HEK293T (cell line): ENCODE measurements at regions not wholly inside any gene's neighbourhood (a gene's known extent, or its start where the extent isn't known, plus 50 kb on each side); places are given as distances from the start of the nearest gene placed in this dataset.
"Not testable (repeated sequence)": the region's sequence is repeated elsewhere in the genome, so short reads cannot be mapped to it uniquely, and the experiment has no call there.

Source experiments
- CTCF ChIA-PET: fragments of 350-600 bp; formaldehyde crosslinking; extraction: SDS; loops from one replicate; lab custom pipeline; 2021; ENCODE audit warnings: antibody characterized with exemption, inconsistent platforms; lab: Yijun Ruan, JAX
- POLR2A ChIA-PET: fragments of 350-600 bp; formaldehyde crosslinking; extraction: SDS; loops from one replicate; lab custom pipeline; 2020; ENCODE audit warnings: antibody characterized with exemption, inconsistent platforms; lab: Yijun Ruan, JAX
- DNase-seq: peaks from one replicate; pipeline ENCODE4 v3.0.0; 2012; ENCODE audit warnings: mixed read lengths; ENCODE audit errors: extremely low spot score

DNA sequence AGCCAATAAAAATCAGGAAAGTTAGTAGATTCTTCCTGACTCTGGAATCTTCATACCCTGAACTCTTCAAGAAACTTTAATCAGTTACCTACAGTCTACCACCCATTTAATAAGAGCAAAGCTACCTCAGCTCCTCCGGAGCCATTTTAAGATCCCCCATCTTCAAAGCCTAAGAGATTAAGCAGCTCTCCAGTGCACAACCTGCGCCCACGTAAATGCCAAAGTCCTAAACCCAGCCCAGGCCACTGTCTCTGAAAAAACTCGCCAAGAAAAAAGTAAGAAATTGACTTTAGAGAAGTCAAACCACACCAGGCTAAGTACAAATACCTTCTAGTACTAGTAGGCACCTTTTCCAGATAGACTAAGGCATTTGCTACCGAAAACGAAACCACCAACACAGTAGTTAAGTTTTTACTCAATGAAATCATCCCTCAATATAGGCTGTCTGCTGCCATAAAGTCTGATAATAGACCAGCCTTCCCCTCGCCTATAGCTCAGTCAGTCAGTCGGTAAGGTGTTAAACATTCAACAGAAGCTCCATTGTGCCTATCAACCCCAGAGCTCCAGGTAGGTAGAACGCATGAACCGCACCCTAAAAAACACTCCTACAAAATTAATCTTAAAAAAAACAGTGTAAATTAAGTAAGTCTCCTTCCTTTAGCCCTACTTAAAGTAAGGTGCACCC is 122.2 kb upstream of the DEFB108B start:
- POLR2A ChIA-PET, DNase-seq, CTCF ChIA-PET: not testable (repeated sequence)

- DNase-seq, POLR2A ChIA-PET, CTCF ChIA-PET: not testable (repeated sequence)
Measured at GRCh38 chr11:71712350-71712749, 120.7 kb upstream of the DEFB108B start.

GRCh38 chr11:71712846-71713245 is 120.2 kb upstream of the DEFB108B start:
- DNase-seq, POLR2A ChIA-PET, CTCF ChIA-PET: not testable (repeated sequence)

DNA sequence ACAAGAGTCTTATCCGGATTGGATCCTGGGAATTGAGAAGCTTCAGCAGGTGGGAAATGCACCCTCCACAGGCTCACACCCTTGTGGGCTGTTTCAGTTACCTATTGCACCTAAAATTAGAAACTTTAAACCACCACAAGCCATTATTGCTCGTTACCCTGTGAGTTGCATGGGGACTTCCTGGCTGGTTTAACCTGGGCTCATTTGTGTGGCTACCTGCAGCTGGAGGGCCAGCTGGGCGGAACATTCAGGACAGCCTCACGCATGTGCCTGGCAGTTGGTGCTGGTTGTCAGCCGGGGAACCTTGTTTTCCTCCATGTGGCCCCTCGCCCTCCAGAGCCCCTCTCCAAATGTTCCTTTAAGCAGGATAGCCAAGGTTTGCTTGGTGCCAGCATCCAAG is 118.5 kb upstream of the DEFB108B start:
- CTCF ChIA-PET, DNase-seq, POLR2A ChIA-PET: not testable (repeated sequence)

GRCh38 chr11:71721840-71722239 is 111.2 kb upstream of the DEFB108B start:
- DNase-seq, CTCF ChIA-PET, POLR2A ChIA-PET: not testable (repeated sequence)

DNA sequence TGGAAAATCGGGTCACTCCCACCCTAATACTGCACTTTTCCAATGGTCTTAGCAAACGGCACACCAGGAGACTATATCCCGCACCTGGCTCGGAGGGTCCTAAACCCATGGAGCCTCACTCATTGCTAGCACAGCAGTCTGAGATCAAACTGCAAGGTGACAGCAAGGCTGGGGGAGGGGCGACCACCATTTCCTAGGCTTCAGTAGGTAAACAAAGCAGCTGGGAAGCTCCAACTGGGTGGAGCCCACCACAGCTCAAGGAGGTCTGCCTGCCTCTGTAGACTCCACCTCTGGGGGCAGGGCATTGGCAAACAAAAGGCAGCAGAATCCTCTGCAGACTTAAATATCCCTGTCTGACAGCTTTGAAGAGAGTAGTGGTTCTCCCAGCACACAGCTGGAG is 109.0 kb upstream of the DEFB108B start:
- POLR2A ChIA-PET, CTCF ChIA-PET, DNase-seq: not testable (repeated sequence)

GRCh38 chr11:71730748-71731147 is 102.3 kb upstream of the DEFB108B start:
- POLR2A ChIA-PET, DNase-seq: not testable (repeated sequence)
- CTCF ChIA-PET, result interaction anchor here (0.6 kb wide), 1 partner anchor 890 kb away, joined by 3 read pairs; no protein-coding TSS in a partner anchor

GRCh38 chr11:71734368-71734767 is 98.6 kb upstream of the DEFB108B start:
- DNase-seq, POLR2A ChIA-PET, CTCF ChIA-PET: not testable (repeated sequence)

DNA sequence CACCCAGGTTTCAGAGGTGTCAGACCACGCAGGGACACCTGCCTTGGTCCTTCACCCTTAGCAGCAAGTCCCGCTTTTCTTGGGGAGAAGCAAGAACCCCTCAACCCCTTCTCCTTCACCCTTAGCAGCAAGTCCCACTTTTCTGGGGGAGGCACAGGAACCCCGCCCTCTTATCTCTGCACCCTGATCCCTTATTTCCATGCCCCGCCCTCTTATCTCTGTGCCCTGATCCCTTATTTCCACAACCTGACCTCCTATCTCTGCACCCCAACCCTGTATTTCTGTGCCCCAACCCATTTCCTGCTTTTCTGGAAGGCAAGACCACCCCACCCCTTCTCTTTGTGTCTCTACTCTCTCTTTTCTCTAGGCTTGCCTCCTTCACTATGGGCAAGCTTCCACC is 94.7 kb upstream of the DEFB108B start:
- DNase-seq, POLR2A ChIA-PET, CTCF ChIA-PET: not testable (repeated sequence)

GRCh38 chr11:71743385-71743784 is 89.6 kb upstream of the DEFB108B start:
- CTCF ChIA-PET, DNase-seq, POLR2A ChIA-PET: not testable (repeated sequence)

DNA sequence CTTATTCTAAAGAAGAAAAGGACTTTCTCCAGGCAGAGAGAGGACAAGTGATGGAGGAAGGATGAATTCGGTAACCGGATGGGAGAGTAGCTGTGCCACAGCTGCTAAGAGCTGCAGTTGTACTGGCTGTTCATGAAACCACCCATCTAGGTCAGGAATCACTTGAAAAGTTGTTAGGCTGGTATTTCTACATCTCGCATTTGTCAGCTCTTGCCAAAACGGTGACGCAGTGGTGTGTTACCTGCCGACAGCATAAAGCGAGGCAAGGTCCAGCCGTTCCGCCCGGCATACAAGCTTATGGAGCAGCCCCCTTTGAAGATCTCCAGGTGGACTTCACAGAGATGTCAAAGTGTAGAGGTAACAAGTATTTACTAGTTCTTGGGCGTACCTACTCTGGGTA is 87.3 kb upstream of the DEFB108B start:
- POLR2A ChIA-PET, CTCF ChIA-PET, DNase-seq: not testable (repeated sequence)

DNA sequence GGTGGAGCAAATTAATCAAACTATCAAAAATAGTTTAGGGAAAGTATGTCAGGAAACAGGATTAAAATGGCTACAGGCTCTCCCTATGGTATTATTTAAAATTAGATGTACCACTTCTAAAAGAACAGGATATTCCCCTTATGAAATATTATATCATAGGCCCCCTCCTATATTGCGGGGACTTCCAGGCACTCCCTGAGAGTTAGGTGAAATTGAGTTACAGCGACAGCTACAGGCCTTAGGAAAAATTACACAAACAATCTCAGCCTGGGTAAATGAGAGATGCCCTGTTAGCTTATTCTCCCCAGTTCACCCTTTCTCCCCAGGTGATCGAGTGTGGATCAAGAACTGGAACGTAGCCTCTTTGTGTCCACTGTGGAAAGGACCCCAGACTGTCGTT is 86.7 kb upstream of the DEFB108B start:
- DNase-seq, POLR2A ChIA-PET, CTCF ChIA-PET: not testable (repeated sequence)

GRCh38 chr11:71748965-71749620 is 83.9 kb upstream of the DEFB108B start:
- CTCF ChIA-PET, POLR2A ChIA-PET, DNase-seq: not testable (repeated sequence)

DNA sequence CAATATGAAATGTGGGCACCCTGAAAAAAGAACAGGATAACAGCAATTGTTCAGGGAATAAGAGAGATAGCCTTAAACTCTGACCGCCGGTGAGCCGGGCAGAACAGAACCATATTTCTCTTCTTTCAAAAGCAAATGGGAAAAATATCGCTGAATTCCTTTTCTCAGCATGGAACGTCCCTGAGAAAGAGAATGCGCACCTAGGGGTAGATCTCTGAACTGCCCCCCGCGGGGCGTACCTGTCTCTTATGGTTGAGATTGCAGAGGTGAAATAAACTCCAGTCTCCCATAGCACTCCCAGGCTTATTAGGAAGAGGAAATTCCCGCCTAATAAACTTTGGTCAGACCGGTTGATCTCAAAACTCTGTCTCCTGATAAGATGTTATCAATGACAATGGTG is 82.1 kb upstream of the DEFB108B start:
- POLR2A ChIA-PET, CTCF ChIA-PET, DNase-seq: not testable (repeated sequence)

DNA sequence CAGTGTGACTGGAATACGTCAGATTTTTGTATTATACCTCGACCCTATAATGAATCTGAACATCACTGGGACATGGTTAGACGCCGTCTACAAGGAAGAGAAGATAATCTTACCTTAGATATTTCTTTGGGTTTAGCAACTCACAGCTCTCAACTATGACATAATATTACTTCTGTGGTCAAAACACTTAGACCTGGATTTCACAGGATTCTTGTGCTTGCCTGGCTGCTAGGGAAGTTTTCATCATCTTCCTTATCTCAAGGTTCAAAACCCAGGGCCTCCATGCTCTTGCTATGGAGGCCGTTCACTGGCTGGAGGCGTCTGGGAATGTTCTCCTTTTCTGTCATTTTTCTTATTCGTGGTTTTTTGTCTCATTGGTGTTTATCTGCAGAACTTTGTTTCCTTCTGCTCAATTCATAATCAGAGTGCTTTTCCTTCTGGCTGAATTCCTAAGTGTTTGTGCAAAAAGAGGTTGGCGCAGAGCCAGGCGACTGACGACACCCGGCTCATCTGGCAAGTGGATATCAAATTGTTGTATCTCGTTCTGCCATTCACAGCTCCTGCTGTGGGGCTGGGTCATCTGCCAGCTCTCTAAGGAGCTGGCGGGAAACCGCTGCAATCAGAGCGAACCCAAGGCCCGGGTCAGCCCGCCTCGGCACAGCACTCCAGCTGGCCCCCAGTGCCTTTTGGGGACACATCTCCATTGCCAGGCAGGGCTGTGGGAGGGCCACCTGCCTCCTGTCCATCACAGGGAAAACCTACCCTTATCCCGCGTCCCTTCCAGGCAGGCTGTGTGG is 68.1 kb upstream of the DEFB108B start:
- DNase-seq, POLR2A ChIA-PET, CTCF ChIA-PET: not testable (repeated sequence)

- POLR2A ChIA-PET, CTCF ChIA-PET, DNase-seq: not testable (repeated sequence)
Measured at GRCh38 chr11:71767016-71767415, 66.0 kb upstream of the DEFB108B start.

GRCh38 chr11:71772193-71772592 is 60.8 kb upstream of the DEFB108B start:
- CTCF ChIA-PET, DNase-seq, POLR2A ChIA-PET: not testable (repeated sequence)
